Mesenchymal stem cell (in vitro differentiated cells and primary cell): ENCODE measurements at regions not wholly inside any gene's neighbourhood (a gene's known extent, or its start where the extent isn't known, plus 50 kb on each side); places are given as distances from the start of the nearest gene placed in this dataset.
"Not testable (repeated sequence)": the region's sequence is repeated elsewhere in the genome, so short reads cannot be mapped to it uniquely, and the experiment has no call there.

Experiments used
- DNase-seq: peaks from one replicate; pipeline ENCODE4 v3.0.0-alpha.2; 2013
- H2AFZ ChIP-seq: one replicate; pipeline ENCODE4 v1.6.1; 2013; ENCODE audit warnings: low read depth, mild to moderate bottlenecking, control low read depth, inconsistent platforms, low read length, moderate library complexity
- H2AK5ac ChIP-seq: 2 replicates; pipeline ENCODE4 v1.6.1; 2013; ENCODE audit warnings: low read length, moderate library complexity, mild to moderate bottlenecking, inconsistent platforms; ENCODE audit not compliant: severe bottlenecking
- H2BK120ac ChIP-seq: one replicate; pipeline ENCODE4 v1.6.1; 2013; ENCODE audit warnings: low read depth, mild to moderate bottlenecking, inconsistent platforms, low read length, moderate library complexity
- H2BK12ac ChIP-seq, 2 experiments: one replicate each; pipeline ENCODE4 v1.6.1; 2013; ENCODE audit warnings: inconsistent platforms in 2 of 2, low read length in 2 of 2, mild to moderate bottlenecking in 2 of 2, moderate library complexity in 2 of 2, control low read depth in 1 of 2
- H2BK15ac ChIP-seq: one replicate; pipeline ENCODE4 v1.6.1; 2013; ENCODE audit warnings: mild to moderate bottlenecking, low read depth, inconsistent platforms; ENCODE audit not compliant: poor library complexity, severe bottlenecking
- H2BK5ac ChIP-seq: 2 replicates; pipeline ENCODE4 v1.6.1; 2013; ENCODE audit warnings: low read depth, mild to moderate bottlenecking, low read length, control low read depth, inconsistent platforms; ENCODE audit not compliant: poor library complexity, severe bottlenecking
- H3K14ac ChIP-seq, 2 experiments: one replicate each; pipeline ENCODE4 v1.6.1; 2013; ENCODE audit warnings: inconsistent platforms in 2 of 2, low read length in 2 of 2, control low read depth in 1 of 2, mild to moderate bottlenecking in 1 of 2, moderate library complexity in 1 of 2
- H3K18ac ChIP-seq, 2 experiments: one replicate each; pipeline ENCODE4 v1.6.1; 2013; ENCODE audit warnings: inconsistent platforms in 2 of 2, low read length in 2 of 2, control low read depth in 1 of 2, low read depth in 1 of 2, mild to moderate bottlenecking in 1 of 2
- H3K23ac ChIP-seq, 2 experiments: one replicate each; pipeline ENCODE4 v1.6.1; 2013; ENCODE audit warnings: inconsistent platforms in 2 of 2, low read length in 2 of 2, mild to moderate bottlenecking in 2 of 2, moderate library complexity in 2 of 2, control low read depth in 1 of 2
- H3K27ac ChIP-seq: 2 replicates; pipeline ENCODE4 v1.5.1; 2013; ENCODE audit warnings: mild to moderate bottlenecking, moderate library complexity, low read length, control low read depth, inconsistent platforms; ENCODE audit not compliant: poor library complexity, severe bottlenecking
- H3K27me3 ChIP-seq, 2 experiments: 2 replicates each; pipeline versions ENCODE4 v1.6.1 to v1.7.0; 2013; ENCODE audit warnings: low read length in 2 of 2, mild to moderate bottlenecking in 2 of 2, moderate library complexity in 2 of 2, control low read depth in 1 of 2, inconsistent platforms in 1 of 2; ENCODE audit not compliant: control insufficient read depth in 1 of 2, insufficient read depth in 1 of 2
- H3K36me3 ChIP-seq, 2 experiments: 2 replicates each; pipeline versions ENCODE4 v1.6.1 to v1.7.0; 2013; ENCODE audit warnings: low read length in 2 of 2, control low read depth in 1 of 2, inconsistent platforms in 1 of 2, low read depth in 1 of 2, mild to moderate bottlenecking in 1 of 2; ENCODE audit not compliant: insufficient read depth in 2 of 2, control insufficient read depth in 1 of 2
- H3K4ac ChIP-seq, 2 experiments: one replicate each; pipeline ENCODE4 v1.6.1; 2013; ENCODE audit warnings: inconsistent platforms in 2 of 2, low read length in 2 of 2, mild to moderate bottlenecking in 2 of 2, moderate library complexity in 2 of 2, control low read depth in 1 of 2, low read depth in 1 of 2
- H3K4me1 ChIP-seq: 2 replicates; pipeline ENCODE4 v1.6.1; 2013; ENCODE audit warnings: low read depth, low read length, control low read depth; ENCODE audit not compliant: control insufficient read depth, insufficient read depth
- H3K4me2 ChIP-seq: 2 replicates; pipeline ENCODE4 v1.6.1; 2013; ENCODE audit warnings: low read length, mild to moderate bottlenecking, inconsistent platforms; ENCODE audit not compliant: poor library complexity, severe bottlenecking
- H3K4me3 ChIP-seq, 2 experiments: 2 replicates each; pipeline versions ENCODE4 v1.5.1 to v1.7.0; 2013; ENCODE audit warnings: low read length in 2 of 2, mild to moderate bottlenecking in 2 of 2, control low read depth in 1 of 2, low read depth in 1 of 2; ENCODE audit not compliant: insufficient read depth in 1 of 2
- H3K79me1 ChIP-seq: replicated peaks from 2 replicates; pipeline ENCODE4 v1.6.1; 2013; ENCODE audit warnings: mild to moderate bottlenecking, control low read depth, low read length, inconsistent platforms; ENCODE audit not compliant: poor library complexity, severe bottlenecking
- H3K9ac ChIP-seq: 2 replicates; pipeline ENCODE4 v1.7.0; 2013; ENCODE audit warnings: mild to moderate bottlenecking, low read length, moderate library complexity
- H3K9me3 ChIP-seq: 2 replicates; pipeline ENCODE4 v1.7.0; 2013; ENCODE audit warnings: mild to moderate bottlenecking, low read length; ENCODE audit not compliant: control insufficient read depth
- H4K8ac ChIP-seq: one replicate; pipeline ENCODE4 v1.6.1; 2013; ENCODE audit warnings: inconsistent platforms, mild to moderate bottlenecking, low read length, moderate library complexity
- H4K91ac ChIP-seq: one replicate; pipeline ENCODE4 v1.6.1; 2013; ENCODE audit warnings: mild to moderate bottlenecking, low read length, inconsistent platforms
- WGBS: methylation state at CpG from one replicate; pipeline ENCODE4 v1.1.7; 2013; ENCODE audit warnings: mixed read lengths; 5-methylcytosine and 5-hydroxymethylcytosine counted together

- Histone ChIP-seq H3K18ac (no peak overlapping the region), H3K79me1 (no peaks in the 10 kb centered on the region), H4K8ac (no peak overlapping the region), H3K9me3 (peaks cover 4% of the 10 kb centered on the region), H3K9ac (no peak overlapping the region), H3K14ac (no peak overlapping the region), H3K4me2 (no peak overlapping the region), H3K4me1 (no peaks in the 10 kb centered on the region), H2BK120ac (no peak overlapping the region), H2AK5ac (no peak overlapping the region), H2BK12ac (no peak overlapping the region), H3K4me3 (no peak overlapping the region), H3K4ac (no peak overlapping the region), H2BK5ac (no peak overlapping the region), H3K27me3 (peaks cover 0 to 57% of the 10 kb centered on the region in 2 experiments), H2BK15ac (no peak overlapping the region), H4K91ac (no peak overlapping the region), H3K23ac (no peak overlapping the region), H3K27ac (no peak overlapping the region), H2AFZ (no peak overlapping the region), H3K36me3 (no peaks in the 10 kb centered on the region)
- no peak for DNase-seq
- 68% methylated on average over 5 of the region's 9 CpGs for WGBS
Observed at GRCh38 chr1:143665606-143666005, 306.2 kb downstream of the FAM72C start.

- not testable (repeated sequence) for H3K36me3 ChIP-seq, H2AK5ac ChIP-seq, H3K18ac ChIP-seq, H4K91ac ChIP-seq, H2BK120ac ChIP-seq, H3K4me2 ChIP-seq, H3K14ac ChIP-seq, H3K23ac ChIP-seq, H2BK5ac ChIP-seq, H2AFZ ChIP-seq, H3K4me3 ChIP-seq, H3K4ac ChIP-seq, H3K9ac ChIP-seq, DNase-seq, H2BK15ac ChIP-seq, H3K9me3 ChIP-seq, H3K79me1 ChIP-seq, H4K8ac ChIP-seq, H3K27ac ChIP-seq, H3K4me1 ChIP-seq, H2BK12ac ChIP-seq
- peaks cover 0 to 75% of the 10 kb centered on the region in 2 experiments for H3K27me3 ChIP-seq
- 95% methylated on average over 2 of the region's 2 CpGs for WGBS
Observed at GRCh38 chr1:143663056-143663455, 308.7 kb downstream of the FAM72C start.

GRCh38 chr1:143661418-143662101 is 310.2 kb downstream of the FAM72C start:
- Histone ChIP-seq H2AFZ (no peak overlapping the region), H3K4me2 (no peak overlapping the region), H3K4me3 (peak overlapping the region in 1 of 2 experiments; percentile 62), H3K9me3 (peaks cover 3% of the 10 kb centered on the region), H3K4ac (no peak overlapping the region), H2BK12ac (no peak overlapping the region), H3K79me1 (no peaks in the 10 kb centered on the region), H3K23ac (no peak overlapping the region), H3K18ac (no peak overlapping the region), H3K9ac (no peak overlapping the region), H2AK5ac (no peak overlapping the region), H2BK5ac (no peak overlapping the region), H3K27ac (no peak overlapping the region), H2BK15ac (no peak overlapping the region), H3K4me1 (no peaks in the 10 kb centered on the region), H4K91ac (no peak overlapping the region), H3K14ac (no peak overlapping the region), H3K36me3 (no peaks in the 10 kb centered on the region), H3K27me3 (peaks cover 0 to 72% of the 10 kb centered on the region in 2 experiments), H2BK120ac (no peak overlapping the region), H4K8ac (no peak overlapping the region)
- WGBS = 91% methylated on average over 42 of the region's 47 CpGs
- DNase-seq = no peak

GRCh38 chr1:143660354-143660941 is 311.3 kb downstream of the FAM72C start:
- no peak overlapping the region for H2BK12ac ChIP-seq
- no peak overlapping the region for H3K9ac ChIP-seq
- DNase-seq = no peak
- H2BK120ac ChIP-seq = no peak overlapping the region
- H3K79me1 ChIP-seq = no peaks in the 10 kb centered on the region
- H3K4ac ChIP-seq = no peak overlapping the region
- H3K27ac ChIP-seq = no peak overlapping the region
- H2AFZ ChIP-seq = no peak overlapping the region
- H3K23ac ChIP-seq = no peak overlapping the region
- H4K8ac ChIP-seq = no peak overlapping the region
- no peaks in the 10 kb centered on the region for H3K4me1 ChIP-seq
- H3K27me3 ChIP-seq = peaks cover 0 to 63% of the 10 kb centered on the region in 2 experiments
- H2BK5ac ChIP-seq = no peak overlapping the region
- H2AK5ac ChIP-seq = no peak overlapping the region
- 76% methylated on average over 9 of the region's 14 CpGs for WGBS
- H3K14ac ChIP-seq = no peak overlapping the region
- no peak overlapping the region for H3K18ac ChIP-seq
- no peaks in the 10 kb centered on the region for H3K36me3 ChIP-seq
- peaks cover 3% of the 10 kb centered on the region for H3K9me3 ChIP-seq
- H4K91ac ChIP-seq = no peak overlapping the region
- no peak overlapping the region for H2BK15ac ChIP-seq
- no peak overlapping the region for H3K4me2 ChIP-seq
- H3K4me3 ChIP-seq = no peak overlapping the region
